CD4-positive, alpha-beta T cell treated with Interleukin-10 for 1 hour (primary cell): ENCODE measurements at regions not wholly inside any gene's neighbourhood (a gene's known extent, or its start where the extent isn't known, plus 50 kb on each side); places are given as distances from the start of the nearest gene placed in this dataset.

ENCODE experiments used
- DNase-seq: peaks from one replicate; pipeline ENCODE4 v3.0.0-alpha.2; 2020

DNA sequence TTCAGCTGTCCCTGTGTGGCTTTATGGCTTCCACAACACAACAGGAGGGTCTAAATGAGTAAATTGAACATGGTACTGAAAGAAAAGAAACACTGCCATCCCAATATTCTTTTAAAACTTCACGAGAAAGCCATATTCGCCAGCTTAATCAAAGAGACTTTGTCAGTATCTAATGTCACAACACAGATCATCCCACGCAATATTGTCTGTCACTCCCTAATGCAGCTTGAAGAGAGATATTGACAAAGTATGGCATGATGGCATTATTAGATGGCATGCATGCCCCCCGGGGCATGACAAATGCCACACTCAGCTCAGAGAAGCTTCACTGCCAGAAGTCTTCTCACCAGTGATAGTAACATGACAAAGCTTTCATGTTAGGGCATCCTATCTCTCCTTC lies 197.8 kb downstream of the TTC8 start:
- no peak for DNase-seq

DNA sequence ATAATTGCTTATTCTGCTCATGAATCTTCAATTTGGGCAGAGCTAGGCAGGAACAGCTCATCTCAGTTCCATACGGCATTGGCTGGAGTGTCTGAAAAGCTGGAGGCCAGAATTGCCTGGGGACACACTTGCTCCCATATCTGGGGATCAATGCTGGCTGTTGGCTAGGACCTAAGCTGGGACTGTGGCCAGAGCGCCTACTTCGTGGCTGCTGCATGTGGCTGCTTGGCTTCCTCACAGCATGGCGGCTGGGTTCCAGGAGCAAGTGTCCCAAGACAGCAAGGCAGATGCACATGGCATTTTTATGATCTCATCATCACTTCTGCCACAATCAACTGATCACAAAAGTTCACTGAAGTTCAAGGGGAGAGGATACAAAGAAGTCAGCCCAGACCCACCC lies 200.2 kb downstream of the TTC8 start:
- DNase-seq = no peak

DNA sequence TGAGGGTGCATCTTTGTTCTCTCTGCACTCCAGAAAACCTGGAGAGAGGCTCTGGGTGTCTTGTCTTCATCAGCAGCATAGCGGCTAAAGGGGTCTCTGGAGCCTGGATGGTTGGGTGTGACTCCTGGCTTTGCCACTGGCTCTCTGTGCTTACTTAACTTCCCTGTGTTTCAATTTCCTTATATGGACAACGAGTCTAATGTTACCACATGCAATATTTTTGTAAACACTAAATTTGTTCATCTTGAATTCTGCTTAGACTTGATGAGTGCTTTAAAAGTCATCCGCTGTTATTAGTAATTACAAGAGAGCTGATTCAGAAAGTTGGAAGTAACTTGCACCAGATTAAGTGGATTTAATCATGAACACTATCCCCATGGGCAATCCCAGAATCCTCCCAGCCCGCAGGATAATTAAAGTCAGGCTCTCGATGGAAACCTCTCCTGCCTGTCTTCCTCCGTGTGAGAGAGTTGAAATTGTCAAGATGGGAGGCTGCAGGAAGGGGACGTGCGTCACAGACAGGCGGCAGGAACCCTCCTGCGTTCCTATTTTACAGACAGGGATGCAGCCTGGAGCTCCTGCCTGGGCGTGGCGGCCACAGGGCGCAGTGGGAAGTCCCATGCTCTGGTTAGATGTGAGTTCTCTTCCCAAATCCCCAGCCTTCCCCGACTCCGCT lies 201.2 kb downstream of the TTC8 start:
- DNase-seq = no peak

DNA sequence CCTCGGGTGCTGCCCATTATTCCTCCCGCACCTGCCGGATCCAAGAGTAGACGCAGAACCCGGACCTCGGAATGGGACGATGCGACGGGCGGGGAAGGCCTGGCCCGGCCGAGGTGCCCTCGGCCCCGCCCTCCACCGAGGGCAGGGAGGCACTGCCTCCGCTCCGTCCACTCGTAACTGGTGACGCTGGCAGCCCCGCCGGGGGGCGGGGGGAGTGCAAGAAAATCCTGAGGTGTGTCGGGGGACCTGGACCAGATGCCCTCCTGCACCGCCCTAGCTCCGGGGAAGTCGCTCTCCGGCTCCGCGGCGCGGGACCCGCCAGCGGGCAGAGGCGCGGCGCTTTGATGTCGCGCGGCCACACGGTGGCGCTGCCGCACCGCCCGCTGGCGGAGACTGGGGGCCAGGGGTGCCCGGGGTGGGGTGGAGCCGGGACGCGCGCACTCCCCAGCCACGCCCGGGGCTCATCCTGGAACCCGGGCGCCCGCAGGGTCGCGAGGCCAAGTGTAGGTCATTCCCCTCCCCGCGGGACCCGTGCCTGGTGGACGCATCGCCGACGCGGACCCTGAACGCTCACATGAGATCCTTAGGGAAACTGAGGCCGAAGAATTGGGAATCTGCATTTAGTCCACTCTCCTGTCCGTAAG lies 202.8 kb downstream of the TTC8 start:
- peak; percentile 56 for DNase-seq

DNA sequence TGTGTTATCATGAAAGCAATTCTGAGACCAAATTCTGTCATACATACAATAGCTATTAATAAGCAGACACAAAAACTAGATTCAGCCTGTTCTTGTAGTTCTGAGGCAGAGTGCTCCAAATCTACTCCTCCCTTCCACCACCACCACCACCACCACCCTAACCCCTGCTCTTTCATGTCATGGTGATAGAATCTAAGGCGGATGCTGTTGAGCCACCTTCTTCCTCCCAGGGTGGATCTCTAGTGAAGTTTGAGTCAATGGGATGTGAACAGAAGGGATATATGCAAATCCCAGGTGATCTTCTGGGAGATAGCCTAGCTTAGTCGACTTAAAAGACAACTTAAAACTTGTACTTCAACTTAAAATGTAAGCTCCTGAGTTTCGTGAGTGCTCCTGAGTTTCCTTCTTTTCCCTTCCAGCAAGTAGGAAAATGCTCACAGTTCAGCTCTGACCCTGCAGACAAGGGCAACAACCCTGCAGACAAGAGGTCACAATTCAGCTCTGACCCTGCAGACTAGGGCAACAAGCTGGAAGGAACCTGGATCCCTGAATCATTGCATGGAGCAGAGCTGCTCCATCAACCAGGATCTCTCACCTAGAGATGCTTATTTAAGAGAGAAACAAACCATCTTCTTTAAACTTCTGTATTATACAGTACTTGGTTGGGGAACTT lies 204.1 kb downstream of the TTC8 start:
- no peak for DNase-seq

DNA sequence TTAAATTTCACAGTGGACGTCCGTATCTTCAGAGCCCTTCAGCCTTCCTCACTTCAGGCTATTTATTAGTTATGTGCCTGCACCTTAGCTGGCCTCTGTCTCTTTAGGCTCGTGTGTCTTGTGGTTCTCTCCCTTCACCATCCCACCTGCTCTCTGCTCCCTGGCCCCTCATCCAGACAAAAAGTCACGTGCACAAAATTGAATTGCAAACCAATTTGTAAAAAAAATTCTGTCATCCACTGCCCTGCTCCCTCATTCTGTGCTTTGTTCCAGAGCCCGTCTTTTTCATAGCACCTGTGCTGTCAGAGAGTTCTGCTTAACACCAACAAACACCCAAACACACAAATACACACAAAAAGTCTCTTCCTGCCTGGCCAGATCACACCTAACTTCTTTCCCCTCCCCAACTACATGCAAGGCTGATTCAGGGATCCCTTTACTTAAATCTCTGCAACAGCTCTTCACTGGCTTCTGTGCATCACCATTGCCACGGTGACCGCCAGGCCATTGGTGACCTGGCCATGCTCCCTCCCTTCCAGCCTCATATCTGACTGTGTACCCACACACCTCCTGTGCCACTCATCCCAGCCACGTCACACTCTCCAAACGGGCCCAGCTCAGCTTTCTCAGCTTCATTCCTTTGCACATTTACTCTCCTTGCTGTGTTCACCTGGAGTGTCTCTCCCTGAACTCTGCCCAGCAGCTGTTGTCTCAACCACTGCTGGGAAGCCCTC lies 205.7 kb downstream of the TTC8 start:
- no peak for DNase-seq

DNA sequence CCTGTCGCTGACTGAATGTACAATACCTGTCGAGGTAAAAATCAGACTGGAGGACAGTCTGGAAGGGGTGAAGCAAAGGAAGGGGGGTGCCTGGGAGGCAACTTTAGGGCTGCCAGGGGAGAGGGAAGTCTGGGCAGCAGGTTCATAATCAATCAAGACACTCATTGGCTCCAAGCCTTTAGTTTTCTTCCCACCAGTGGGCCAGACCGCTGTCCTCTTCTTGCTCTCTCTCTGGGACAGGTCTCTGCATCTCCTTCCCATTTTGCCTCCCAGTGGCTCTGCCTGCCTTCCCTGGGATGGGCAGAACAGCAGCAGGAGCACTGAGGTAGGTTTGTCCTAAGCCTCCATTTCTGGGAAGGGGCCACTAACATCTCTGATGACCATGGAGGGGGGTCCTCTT lies 206.5 kb downstream of the TTC8 start:
- no peak for DNase-seq

DNA sequence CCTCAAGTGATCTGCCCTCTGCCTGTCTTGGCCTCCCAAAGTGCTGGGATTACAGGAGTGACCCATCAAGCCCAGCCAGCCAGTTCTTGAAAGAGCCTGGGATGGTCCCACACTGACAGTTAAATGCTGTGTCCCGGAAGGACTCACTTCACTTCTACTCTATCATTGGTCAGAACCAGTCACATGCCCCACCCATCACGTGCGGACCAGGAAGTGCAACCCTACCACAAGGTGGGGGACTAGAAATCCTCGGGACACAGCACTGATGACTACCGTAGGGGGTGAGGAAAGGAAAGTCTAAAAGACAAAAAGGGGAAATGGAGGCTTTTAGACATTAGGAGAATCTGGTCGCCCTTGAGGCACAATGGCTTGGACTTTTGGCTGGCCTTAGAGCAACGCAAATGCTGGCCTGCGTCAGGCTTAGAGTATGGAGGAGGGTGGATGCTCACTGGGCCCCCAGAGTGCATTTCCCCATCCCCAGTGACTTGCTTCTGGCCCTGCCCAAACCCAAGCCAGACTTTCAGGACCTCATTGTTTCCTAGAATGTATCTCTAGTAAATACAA lies 207.7 kb downstream of the TTC8 start:
- no peak for DNase-seq

DNA sequence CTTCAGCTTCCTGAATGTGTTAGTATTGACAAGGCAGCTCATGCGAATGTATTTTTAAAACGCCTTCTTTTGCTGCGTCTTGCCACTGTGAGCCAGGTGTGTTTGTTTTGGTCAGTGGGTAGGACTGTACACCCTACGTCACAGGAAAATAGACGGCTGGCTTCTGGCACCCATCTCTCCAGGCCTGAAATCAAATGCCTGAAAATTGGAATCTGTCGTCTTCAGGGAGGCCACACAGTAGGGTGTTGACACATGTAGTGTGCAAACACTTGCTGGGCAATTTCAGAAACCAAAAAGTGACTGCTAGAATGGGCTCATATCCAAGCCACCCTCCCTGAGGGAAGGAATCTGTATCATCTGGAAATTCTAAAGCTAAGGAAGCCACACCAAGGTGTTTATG lies 209.3 kb downstream of the TTC8 start:
- DNase-seq = no peak

DNA sequence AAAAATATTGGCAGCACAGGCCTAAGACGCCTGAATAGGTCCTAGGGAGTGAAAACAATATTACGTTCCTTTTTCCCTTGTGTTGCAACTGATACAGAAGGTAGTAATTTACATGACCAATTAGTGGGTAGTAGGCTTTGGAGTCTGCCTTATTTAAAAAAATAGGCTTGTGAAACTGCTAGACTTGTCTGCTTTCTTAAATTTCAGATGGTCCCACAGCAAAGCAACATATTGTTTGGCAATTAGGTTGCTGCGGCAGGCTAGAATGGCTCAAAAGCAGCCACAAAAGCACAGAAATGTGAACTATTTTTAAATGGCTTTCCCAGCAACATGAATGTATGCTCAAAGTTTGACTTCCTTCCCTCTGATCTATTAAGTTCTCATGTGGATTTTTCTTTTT lies 211.9 kb downstream of the TTC8 start:
- DNase-seq = no peak

DNA sequence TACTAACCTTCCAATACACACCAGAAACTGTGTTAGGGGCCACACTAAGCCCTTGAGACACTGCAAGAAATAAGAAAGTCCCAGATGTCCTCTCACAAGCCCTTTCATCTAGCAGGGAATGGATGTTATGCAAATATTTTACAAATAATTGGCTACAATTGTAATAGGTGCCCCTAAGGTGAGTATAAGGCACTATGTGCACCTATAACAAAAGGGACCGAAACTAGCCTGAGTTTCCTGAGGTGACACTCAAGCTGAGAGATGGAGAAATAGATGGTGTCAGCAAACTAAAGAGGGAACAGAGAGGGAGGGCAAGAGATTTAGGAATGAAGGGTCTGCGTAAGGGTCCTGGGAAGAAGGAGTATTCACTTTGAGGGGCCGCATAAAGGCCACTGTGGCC lies 212.6 kb downstream of the TTC8 start:
- no peak for DNase-seq

DNA sequence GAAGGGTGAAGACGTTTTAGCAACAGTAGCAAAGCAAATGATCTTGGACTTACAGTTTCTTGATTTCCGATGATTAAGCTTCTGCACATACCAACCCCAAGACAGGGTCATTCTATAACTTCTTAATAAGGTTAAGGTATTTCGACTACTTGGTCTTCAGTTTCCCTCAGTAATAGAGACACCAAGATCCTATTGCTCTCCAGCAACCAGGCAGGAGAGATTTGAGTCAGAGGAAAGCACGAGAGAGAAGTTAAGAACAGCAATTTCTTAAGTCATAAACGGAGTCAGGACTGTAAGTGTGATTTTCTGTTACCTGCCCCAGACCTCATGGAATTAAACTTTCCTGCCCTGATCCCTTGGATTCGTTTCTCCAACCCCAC lies 215.6 kb downstream of the TTC8 start:
- DNase-seq = no peak

DNA sequence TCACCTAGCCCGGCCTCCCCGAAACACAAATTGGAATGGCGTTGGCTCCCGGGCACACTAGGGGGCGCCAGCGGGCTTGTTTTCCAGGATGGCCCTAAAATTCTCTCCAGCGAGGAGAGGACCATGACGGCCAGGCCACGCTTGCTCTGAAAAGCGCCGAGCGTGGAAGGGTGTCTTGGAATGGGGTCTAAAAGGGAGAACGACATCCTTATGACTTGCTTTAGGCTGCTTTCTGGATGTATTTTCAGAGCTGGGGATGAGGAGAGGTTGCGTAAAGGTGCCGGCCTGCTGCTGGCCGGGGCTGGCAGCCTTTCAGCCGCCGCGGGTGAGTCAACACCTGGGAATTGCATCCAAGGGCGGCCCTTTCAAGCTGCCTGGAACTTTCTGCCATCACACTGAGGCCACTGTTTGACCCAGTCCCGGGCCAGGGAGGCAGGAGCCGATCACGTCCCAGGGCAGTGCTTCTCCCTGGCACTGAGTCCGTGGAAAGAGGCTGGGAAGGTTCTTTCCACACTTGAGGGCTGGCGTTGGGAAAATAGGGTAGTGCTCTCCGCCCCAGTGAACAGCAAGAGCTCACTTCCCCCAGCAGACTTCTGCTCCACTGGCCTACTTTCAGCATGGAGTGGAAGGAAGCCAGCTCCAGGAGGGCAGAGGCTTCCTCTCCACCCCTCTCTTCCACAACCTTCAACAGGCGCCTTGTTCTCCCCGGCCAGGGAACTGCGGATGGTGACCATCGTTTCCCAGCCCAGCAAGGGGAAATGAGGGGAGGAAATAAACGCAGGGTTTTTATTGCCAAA lies 216.2 kb downstream of the TTC8 start:
- DNase-seq = peak; percentile 75

DNA sequence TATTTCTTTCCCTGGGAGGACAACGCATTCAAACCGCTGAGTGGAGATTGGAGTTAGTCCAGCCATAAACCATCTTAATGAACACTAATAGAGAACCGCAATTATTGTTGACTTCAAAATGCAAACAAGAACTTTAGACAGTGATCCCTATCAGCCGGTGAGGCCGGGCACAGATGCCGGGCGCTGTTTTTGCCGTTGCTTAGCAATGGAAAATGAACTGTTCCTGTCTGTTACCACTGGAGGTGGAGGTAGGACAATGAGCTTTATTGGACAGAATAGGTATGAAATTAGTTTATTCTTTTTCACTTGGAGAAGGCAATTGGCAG lies 216.8 kb downstream of the TTC8 start:
- no peak for DNase-seq

DNA sequence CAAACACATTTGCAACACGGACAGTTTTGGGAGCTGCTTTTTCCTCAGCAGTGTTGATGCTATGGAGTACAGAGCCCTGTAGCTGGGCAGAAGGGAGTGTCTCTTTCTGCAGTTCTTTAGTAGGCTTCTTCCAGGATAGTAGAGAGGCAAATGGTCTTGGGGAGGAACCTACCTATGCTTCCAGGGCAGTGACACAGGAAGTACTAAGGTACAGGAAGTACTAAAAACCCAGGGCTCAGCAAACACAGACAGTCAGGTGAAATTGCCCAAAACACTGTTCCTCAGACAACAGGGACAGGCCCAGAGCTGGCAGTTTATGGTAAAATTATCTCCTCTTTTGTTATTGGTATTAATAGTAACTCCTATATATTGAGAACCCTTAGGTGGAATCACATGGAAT lies 217.6 kb downstream of the TTC8 start:
- DNase-seq = no peak

DNA sequence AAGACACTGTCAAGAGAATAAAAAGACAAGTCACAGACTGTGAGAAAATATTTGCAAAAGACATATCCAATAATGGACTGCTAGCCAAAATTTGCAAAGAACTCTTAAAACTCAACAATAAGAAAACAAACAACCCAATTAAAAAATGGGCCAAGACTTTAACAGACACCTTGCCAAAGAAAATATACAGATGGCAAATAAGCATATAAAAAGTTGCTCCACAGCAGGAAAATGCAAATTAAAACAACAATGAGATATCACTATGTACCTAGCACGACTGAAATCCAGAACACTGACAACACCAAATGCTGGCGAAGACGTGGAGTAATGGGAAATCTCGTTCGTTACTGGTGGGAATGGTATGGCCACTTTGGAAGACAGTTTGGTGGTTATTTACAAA lies 228.9 kb downstream of the TTC8 start:
- no peak for DNase-seq

DNA sequence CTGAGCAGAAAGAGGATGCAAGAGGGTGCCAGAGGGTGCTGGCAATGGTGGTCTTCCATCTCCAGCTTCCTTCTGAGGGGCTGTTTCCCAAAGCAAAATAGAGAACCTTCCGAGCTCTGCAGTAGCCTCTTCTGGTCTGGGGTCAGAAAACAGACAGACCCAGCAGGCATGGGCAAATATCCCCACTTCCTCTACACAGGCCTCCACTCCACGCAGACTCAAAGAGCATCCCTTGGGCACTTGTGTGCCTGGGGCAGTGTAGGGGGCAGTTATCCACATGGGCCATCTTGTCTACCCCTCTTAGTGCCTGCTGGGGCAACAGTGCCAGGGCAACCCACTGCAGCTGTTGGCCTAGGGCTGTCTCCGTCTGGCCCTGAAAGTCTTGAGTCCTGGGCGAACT lies 231.9 kb downstream of the TTC8 start:
- DNase-seq = no peak

DNA sequence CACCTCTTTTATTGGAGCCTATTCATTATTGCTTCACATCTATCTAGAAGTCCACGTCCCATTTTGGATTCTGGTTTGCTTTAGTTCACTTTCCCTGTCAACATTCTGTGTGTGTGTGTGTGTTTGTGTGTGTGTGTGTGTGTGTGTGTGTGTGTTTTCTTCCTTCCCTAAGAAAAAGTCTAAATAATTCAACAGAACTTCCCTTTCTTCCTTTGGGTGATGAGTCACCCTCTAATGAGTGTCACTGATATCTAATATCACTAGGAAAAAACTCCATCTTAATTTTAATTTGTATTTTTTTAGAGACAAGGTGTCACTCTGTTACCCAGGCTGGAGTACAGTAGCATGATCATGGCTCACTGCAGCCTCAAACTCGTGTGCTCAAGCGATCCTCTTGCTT lies 234.2 kb downstream of the TTC8 start:
- DNase-seq = no peak

DNA sequence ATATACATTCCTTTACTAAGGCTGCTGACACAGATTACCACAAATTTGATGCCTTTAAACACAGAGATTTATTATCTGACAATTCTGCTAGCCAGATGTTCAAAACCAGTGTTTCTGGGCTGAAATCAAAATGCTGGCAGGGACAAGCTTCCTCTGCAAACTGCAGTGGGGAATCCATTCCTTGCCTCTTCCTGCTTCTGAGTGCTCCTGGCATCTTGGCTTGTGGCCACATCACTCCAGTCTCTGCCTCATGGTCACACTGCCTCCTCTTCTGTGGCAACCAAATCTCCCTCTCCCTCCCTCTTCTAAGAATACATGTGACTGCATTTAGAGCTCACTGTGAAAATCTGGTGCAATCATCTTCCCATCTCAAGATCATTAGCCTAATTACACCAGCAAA lies 235.7 kb downstream of the TTC8 start:
- DNase-seq = no peak

DNA sequence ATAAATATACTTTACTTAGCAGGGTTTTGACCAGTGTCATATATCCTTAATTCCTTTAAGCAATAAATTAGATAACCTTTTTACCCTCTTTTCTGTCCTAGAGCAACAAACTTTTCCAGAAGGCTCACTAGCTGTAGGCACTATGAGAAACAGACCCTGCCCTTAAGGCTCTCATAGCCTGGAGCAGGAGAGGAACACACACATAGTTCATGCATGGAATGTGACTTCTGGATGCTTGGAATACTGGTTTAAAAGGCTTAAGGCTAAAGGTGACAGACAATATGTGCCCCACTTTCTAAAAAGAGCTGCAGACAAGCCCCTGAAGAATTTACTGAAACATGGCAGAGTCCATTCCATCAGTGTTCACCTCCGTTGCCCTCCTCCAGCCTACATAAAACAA lies 237.2 kb downstream of the TTC8 start:
- DNase-seq = no peak

DNA sequence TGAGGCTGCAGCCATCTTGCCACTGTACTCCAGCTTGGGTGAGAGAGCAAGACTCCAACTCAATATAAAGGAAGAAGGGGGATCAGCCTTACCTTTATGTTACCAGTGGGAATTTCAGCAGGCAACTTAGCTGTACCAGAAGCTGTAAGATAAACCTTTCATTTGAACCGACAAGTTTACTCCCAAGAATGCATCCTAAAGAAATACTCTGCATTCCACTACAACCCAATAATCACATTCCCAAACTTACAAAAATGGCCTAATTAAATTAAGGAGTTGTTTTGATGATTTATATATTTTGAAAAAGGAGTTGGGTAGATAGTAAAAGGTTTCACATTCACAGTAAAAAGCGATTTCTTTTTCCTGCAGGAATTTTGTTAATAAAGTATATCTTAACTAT lies 241.4 kb downstream of the TTC8 start:
- no peak for DNase-seq

DNA sequence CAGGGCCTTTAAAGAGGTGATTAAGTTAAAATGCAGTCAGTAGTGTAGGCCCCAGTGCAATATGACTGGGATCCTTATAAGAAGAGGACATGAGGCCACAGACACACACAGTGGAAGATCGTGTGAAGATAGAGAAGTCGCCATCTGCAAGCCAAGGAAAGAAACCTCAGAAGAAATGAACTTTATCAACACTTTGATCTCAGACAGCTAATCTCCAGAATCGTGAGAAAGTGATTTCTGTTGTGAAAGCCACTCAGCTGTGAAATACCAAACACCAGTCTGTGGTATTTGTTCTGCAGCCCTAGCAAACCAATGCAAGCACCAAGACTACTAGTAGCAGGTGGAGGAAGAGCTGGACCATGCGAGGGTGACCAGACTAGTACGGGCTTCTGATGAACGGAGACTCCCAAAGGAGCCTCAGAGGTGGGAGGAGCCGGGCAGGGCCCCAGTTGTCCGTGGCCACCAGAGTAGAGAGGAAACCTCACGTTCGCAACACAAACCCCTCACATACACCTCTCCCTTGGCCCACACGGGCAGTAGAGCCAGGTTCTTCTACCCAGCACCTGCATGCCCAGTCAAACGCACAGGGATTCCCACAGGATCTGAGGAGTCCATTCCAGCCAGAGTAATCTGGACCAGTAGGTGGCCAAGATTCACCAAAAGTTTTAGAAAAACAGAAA lies 243.0 kb downstream of the TTC8 start:
- DNase-seq = peak; percentile 40
